ENCODE measurements at regions not wholly inside any gene's neighbourhood (a gene's known extent, or its start where the extent isn't known, plus 50 kb on each side); places are given as distances from the start of the nearest gene placed in this dataset.
"Not testable (repeated sequence)": the region's sequence is repeated elsewhere in the genome, so short reads cannot be mapped to it uniquely, and the experiment has no call there.

- DNase-seq (ENCODE audit: low spot score), result no peak
Measured at GRCh38 chr15:49706805-49707204, 86.0 kb downstream of the DTWD1 start.

GRCh38 chr15:49707598-49707997, 86.8 kb downstream of the DTWD1 start:
- no peak for DNase-seq (ENCODE audit: low spot score)

DNA sequence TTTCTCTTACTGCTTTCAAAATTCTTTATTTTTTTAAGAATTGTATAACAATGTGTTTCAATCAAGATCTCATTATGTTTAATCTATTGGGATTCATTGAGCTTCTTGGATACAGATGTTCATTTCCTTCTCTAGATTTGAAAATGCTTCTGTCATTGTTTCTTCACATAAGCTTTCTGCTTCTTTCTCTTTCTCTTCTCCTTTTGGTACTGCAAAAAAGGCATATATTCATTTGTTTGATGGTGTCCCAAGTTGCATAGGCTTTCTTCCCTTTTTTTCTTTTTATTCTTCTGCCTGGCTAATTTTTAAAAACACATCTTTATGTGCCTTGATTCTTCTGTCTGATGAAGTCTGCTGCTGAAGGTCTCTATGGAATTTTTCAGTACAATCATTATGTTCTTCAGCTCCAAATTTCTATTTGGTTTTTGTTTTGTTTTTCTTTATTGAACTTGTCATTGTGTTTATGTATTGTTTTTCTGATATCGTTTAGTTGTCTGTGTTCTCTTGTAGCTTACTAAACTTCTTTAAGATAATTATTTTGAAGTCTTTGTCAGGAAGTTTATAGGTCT, 88.9 kb downstream of the DTWD1 start:
- DNase-seq (ENCODE audit: low spot score), result no peak

DNA sequence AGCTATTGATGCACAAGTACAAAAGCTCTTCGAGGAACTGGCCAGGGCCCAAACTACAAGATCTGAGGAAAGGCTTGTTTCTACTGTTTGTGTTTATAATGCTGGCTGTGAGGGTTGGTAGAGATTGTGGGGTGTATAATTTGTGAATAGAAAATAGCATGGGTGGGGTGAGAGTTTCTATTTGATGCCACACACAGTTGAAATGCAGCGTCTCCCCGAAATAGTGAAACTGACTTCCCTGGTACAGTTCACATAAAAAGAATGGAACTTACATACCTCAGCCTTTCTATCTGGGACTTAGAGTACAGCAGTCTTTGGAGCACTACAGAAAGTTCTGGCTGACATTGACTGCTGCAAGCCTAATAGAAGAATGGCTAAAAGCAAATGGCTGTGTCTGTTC, 91.3 kb downstream of the DTWD1 start:
- no peak for DNase-seq (ENCODE audit: low spot score)

DNA sequence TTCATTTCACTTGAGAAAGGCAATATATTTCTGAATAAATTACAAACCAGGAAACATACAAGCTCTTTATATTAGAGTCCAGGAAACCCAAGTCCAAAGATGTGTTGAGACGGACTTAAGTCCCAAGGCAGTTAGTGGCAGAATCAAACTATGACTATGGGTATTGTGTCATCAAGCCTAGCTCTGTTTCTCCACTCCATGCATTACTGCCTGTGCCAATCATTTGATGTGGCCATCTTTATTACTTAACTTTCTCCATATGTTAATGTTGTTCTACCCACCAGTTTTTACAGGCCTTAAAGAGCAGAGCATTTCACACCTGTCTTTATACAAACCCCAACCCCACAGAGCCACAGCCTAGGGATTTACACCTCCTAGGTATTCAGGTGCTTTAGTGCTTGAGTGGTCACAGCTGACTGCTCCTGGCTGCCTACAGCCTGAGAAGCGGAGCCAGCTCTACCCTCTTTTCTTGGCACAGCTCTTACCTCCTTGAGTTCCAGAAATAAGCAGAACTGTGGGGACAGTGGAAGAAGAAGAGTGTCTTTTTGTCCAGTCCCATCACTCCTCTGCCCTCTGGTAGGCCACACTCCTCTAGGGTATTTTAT, 92.1 kb downstream of the DTWD1 start:
- DNase-seq (ENCODE audit: low spot score), result no peak

DNA sequence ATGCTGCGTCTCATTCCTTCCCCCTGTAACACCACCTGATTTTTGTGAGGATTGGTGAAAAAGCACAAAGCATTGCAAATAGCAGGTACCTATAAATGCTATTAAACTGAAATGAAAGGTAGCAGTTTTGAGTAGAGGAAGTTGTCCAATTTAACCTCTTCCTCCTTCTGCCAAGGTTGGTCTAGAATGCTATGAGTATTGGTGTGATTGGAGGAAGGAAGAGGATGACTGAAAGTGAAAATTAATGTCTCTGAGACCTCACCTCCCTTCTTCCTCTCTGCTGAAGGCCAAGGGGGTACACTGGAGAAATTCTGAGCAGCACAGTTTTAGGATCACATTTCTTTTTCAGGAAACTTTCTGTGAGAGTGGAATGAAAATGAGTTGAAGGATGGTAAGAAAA, 94.4 kb downstream of the DTWD1 start:
- DNase-seq (ENCODE audit: low spot score), result no peak

GRCh38 chr15:49715701-49716100, 94.9 kb downstream of the DTWD1 start:
- no peak for DNase-seq (ENCODE audit: low spot score)

DNA sequence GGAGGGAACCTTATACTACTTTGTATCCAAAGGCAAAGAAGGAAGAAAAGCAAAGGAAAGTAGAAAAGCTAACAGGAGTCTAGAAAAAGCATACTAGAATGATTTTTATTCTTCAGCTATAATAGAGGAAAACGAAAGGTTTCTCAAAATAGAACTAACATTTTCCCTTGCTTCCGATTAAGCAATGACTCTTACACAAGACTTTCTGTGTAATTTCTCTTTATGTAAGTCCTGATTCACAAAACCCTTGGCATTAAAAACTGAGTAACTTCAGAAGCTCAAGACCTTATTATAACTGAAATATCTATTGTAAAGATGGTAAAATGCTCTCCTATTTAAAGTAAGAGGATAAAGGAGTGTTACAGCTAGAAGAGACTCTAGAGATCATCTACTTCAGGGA, 97.4 kb downstream of the DTWD1 start:
- no peak for DNase-seq (ENCODE audit: low spot score)

DNA sequence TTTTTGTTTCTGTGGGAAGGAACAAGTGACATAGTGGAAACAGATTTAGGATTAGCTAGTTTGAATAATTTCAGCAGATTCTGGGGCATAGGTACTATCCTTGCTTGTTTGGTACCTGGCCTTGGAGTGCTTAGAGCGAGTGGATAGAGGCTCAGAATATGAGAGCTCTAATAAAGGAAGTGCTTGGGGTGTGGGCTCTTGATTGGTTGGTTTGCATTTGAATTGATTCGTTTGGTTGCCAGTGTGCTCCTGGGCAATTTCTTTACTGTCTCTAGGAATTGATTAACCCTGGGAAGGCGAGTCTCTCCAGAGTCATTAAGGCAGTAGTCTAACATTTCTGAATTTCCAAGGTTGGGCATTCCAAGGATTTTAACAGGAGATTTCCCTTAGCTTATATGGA, 98.0 kb downstream of the DTWD1 start:
- no peak for DNase-seq (ENCODE audit: low spot score)

GRCh38 chr15:49720261-49720660, 99.4 kb downstream of the DTWD1 start:
- DNase-seq (ENCODE audit: low spot score), result no peak

GRCh38 chr15:49721091-49721490, 100.2 kb downstream of the DTWD1 start:
- DNase-seq (ENCODE audit: low spot score), result no peak

GRCh38 chr15:49721621-49722020, 100.8 kb downstream of the DTWD1 start:
- no peak for DNase-seq (ENCODE audit: low spot score)

DNA sequence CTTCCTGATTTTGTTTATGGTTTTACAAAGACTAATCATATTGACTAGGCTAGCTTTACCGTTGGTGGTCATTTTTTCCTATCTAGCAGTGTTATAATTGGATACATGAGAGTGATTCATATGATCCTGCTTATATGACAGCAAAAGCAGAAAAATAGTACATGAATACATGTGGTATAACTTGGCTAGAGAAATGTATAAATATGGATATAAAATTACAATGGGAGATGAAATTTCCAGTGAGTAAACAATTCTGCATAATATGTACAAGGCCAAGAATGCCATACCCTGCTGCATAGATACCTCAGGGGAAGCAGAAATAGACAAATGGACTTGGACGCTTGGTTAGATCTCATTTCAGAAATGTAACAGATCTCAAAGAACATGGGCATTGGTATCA, 103.1 kb downstream of the DTWD1 start:
- no peak for DNase-seq (ENCODE audit: low spot score)

- no peak for DNase-seq (ENCODE audit: low spot score)
Measured at GRCh38 chr15:49731187-49732099, 110.6 kb downstream of the DTWD1 start.

- DNase-seq (ENCODE audit: low spot score), result not testable (repeated sequence)
Measured at GRCh38 chr15:49732109-49732508, 111.3 kb downstream of the DTWD1 start.

DNA sequence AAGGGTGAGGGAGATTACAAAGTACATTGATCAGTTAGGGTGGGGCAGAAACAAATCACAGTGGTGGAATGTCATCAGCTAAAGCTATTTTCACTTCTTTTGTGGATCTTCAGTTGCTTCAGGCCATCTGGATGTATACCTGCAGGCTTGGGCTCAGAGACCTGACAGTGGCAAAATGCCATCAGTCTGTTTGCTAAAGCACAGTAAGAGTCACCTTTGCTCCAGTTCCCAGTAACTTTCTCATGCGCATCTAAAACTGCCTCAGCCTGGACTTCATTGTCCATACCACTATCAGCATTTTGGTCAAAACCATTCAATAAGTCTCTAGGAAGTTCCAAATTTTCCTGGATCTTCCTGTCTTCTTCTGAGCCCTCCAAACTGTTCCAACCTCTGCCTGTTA, 113.2 kb downstream of the DTWD1 start:
- DNase-seq (ENCODE audit: low spot score), result not testable (repeated sequence)

DNA sequence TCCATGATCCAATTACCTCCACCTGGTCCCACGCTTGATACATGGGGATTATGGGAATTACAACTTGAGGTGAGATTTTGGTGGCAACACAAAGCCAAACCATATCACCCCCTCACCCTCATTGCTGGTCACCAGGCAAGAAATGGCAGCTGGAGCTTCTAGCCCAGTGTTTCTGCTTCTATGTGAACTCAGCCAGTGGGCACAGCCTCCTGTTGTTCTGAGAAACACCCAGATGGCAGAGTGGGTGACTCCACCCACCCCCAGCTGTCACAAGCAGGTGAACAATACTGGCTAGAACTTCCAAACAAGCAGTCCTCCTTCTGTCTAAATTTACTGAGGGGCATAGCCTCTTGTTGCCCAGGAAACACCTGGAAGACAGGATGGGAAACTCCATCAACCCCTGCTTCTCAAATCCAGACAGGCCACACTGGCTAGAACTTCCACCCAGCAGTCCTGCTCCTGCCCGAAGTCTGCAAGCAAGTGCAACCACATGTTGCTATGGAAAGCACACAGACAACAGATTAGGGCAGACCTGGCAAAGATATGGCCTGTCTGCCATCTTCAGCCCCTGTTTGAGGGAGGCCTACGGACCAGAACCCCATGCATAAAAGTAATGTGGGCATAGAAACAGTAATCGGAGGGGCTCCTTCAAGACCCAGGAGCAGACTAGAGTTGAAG, 114.1 kb downstream of the DTWD1 start:
- no peak for DNase-seq (ENCODE audit: low spot score)

- no peak for DNase-seq (ENCODE audit: low spot score)
Measured at GRCh38 chr15:49737127-49737526, 116.3 kb downstream of the DTWD1 start.

DNA sequence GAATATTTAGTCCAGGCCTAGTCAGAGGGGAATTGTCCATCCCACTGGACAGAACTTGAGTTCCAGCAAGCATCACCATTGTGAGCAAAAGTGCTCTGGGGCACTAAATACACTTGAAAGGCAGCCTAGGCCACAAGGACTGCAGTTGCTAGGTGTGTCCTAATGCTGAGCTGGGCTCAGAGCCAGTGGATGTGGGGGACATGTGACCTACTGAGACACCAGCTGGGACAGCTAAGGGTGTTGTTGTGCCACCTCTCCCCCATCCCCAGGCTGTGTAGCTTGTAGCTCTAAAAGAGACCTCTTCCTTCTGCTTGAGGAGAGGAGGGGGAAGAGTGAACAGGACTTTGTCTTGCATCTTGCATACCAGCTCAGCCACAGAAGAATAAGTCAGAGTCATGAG, 120.9 kb downstream of the DTWD1 start:
- peak; percentile 6 for DNase-seq (ENCODE audit: low spot score)

- no peak for DNase-seq (ENCODE audit: low spot score)
Measured at GRCh38 chr15:49742381-49742780, 121.5 kb downstream of the DTWD1 start.

DNA sequence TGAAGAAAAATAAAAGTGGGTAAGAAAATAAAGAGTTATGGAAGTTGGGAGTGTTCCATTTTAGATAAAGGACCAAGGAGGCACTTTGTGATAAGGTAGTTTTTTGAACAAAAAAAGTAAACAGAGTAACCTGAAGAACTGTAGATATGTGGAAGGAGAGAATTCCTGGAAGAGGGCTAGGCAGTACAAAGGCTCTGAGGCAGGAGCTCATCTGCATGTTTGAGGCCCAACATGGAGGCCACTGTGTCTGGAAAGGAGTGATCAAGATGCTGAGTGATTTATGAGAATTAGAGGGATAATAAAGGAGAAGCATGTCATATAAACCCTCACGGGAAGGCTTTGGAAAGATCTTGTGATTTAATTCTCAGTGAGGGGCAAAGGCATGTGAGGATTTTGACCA, 126.5 kb downstream of the DTWD1 start:
- DNase-seq (ENCODE audit: low spot score), result peak; percentile 11

DNA sequence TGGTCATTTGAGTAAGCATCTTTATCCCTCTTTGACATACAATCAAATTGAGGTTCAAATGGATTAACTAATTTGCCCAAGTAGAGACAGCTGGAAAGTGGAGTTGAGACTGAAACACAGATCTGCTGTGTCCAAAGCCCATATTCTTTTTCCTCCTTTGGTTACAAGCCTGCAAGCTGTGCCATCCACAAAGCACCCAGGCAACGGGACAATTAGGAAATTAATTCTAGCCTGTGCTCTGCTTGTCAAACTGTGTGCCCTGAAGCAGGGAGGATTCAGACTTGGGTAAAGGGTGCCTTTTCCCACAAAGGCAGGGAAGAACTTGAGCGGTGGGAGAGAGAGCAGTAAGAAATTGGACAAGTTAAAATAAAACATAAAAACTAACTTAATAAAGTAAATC, 127.9 kb downstream of the DTWD1 start:
- no peak for DNase-seq (ENCODE audit: low spot score)

DNA sequence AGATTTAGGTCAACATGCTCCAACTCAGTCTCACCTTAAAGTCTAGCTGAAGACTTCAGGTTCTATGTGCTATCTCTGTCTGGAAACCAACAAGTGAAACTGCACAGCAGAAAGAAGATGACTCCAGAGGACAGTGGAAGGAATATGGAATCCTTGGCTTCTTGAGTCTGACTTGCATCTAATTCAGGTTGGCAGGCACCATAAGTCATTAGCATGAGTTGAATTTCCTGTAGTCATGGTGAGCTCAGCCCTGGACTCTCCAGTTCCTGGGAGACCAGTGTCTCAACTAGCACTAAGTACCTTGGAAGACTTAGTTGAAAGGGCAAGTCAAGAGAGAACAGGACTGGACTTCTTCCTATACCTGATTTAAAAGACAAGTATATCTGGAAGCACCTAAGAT, 129.7 kb downstream of the DTWD1 start:
- DNase-seq (ENCODE audit: low spot score), result no peak

All from hematopoietic multipotent progenitor cell treated with erythropoietin and hydrocortisone succinate and interleukin-3 and kit ligand, for 15 days (in vitro differentiated cells).